ENCODE measurements at regions not wholly inside any gene's neighbourhood (a gene's known extent, or its start where the extent isn't known, plus 50 kb on each side); places are given as distances from the start of the nearest gene placed in this dataset.
"Not testable (repeated sequence)": the region's sequence is repeated elsewhere in the genome, so short reads cannot be mapped to it uniquely, and the experiment has no call there.

DNA sequence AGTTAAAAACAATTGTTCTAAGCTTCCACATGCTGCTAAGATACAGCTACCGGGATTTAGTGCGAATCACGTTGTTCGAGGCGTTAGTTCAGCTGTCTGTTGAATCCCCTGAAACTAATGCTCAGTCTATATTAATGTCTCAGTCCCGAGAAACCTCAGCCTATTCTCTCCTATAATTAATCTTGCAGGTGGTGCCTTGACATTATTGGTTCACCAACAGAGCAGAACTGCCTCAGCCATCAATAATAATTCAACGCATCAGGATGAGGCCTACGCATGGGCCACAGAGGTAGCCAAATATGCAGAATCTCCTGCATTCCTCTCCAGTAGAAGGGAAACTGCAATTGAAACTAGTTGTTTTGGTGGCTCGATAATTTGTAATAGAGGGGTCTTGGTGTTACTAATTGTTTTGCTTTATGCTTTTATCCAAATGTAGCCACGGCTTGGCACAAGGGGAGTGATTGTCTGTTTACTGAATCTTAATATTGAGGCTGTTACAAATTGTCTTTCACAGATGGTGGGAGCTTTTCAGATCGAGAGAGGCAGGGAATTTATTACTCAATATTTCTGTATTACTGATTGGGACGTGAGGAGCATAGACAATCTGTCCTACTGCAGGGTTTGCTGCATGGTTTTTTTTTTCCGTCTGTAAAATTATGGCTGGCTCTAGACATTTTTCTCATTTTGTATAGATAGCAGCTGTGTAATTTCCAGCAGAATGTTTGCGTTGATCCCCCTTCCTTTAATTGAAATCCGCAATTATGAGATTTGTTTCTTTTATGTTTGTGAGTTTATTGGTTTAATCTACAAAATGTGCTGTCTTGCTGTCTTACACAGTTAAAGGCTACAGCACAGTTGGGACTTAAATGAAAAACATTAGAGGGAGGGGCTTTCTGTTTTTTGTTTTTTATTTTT, 1036.5 kb upstream of the NOVA1 start:
- no peak overlapping the region for H3K27ac ChIP-seq

DNA sequence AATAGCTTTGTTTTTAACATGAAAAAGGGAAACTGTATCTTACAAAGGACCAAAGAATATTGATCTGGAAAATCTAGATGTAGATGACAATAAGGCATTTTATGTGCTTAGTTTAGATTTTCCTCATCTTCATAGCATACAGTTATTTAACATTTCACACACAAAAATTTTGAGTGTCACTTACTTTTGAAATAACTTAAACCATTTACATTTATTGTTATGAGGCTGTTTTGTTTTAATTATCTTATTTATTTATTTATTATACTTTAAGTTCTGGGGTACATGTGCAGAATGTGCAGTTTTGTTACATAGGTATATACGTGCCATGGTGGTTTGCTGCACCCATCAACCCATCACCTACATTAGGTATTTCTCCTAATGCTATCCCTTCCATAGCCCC, 1042.9 kb upstream of the NOVA1 start:
- H3K36me3 ChIP-seq; DNase-seq (ENCODE audit: low read depth in 1 of 2, low spot score in 1 of 2); H3K27me3 ChIP-seq; H3K4me1 ChIP-seq (ENCODE audit: low read depth); H3K9me3 ChIP-seq (ENCODE audit: low read depth); H3K4me3 ChIP-seq; H3K27ac ChIP-seq: not testable (repeated sequence)

More for the DNA sequence above, 1036.5 kb upstream of the NOVA1 start:
- no peaks in the 10 kb centered on the region for H3K9me3 ChIP-seq (ENCODE audit: low read depth)
- H3K36me3 ChIP-seq, result no peaks in the 10 kb centered on the region
- no peaks in the 10 kb centered on the region for H3K4me1 ChIP-seq (ENCODE audit: low read depth)
- DNase-seq (ENCODE audit: low read depth in 1 of 2, low spot score in 1 of 2), result no peak
- no peak overlapping the region for H3K4me3 ChIP-seq
- TF ChIP-seq, protein P1, sequence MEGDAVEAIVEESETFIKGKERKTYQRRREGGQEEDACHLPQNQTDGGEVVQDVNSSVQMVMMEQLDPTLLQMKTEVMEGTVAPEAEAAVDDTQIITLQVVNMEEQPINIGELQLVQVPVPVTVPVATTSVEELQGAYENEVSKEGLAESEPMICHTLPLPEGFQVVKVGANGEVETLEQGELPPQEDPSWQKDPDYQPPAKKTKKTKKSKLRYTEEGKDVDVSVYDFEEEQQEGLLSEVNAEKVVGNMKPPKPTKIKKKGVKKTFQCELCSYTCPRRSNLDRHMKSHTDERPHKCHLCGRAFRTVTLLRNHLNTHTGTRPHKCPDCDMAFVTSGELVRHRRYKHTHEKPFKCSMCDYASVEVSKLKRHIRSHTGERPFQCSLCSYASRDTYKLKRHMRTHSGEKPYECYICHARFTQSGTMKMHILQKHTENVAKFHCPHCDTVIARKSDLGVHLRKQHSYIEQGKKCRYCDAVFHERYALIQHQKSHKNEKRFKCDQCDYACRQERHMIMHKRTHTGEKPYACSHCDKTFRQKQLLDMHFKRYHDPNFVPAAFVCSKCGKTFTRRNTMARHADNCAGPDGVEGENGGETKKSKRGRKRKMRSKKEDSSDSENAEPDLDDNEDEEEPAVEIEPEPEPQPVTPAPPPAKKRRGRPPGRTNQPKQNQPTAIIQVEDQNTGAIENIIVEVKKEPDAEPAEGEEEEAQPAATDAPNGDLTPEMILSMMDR (IDR thresholded peaks at IDR 0.05; ENCODE audit: low read depth, low read length), result no peak
- no peaks in the 10 kb centered on the region for H3K27me3 ChIP-seq

DNA sequence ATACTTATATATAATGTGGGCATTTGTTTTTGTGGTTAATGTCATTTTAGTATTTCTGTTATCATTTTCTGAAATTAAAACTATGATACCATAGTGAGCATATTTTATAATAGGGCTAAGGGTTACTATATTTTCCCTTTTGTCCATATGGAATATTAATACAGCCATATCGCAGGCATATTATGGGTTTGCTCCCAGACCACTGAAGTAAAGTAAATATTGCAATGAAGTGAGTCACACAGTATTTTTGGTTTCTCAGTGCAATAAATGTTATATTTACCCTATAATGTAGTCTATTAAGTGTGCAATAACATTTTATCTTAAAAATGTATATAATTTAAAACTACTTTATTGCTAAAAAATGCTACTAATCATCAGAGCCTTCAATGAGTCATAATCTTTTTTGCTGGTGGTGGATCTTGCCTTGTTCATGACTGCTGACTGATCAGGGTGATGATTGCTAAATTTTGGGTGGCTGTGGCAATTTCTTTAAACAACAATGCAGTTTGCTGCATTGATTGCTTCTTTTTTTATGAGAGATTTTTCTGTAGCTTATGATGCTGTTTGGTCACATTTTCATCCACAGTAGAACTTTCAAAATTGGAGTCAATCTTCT, 1044.5 kb upstream of the NOVA1 start:
- Histone ChIP-seq H3K9me3 (ENCODE audit: low read depth) (no peaks in the 10 kb centered on the region), H3K36me3 (no peaks in the 10 kb centered on the region), H3K27me3 (no peaks in the 10 kb centered on the region), H3K27ac (no peak overlapping the region), H3K4me1 (ENCODE audit: low read depth) (no peaks in the 10 kb centered on the region), H3K4me3 (no peak overlapping the region)
- DNase-seq (ENCODE audit: low read depth in 1 of 2, low spot score in 1 of 2), result no peak
- TF ChIP-seq, protein P1 (IDR thresholded peaks at IDR 0.05; ENCODE audit: low read depth, low read length), result no peak

DNA sequence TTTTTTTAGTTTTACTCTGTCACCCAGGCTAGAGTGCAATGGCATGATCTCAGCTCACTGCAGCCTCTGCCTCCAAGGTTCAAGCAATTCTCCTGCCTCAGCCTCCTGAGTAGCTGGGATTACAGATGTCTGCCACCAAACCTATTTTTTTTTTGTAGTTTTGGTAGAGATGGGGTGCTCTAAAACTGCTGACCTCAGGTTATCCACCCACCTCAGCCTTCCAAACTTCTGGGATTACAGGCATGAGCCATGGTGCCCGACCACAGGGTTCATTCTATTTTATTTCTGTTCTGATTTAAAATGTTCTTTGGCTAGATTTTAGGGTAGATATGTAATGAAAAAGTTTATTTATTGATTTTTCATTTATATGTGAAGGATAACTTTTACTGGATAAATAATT, 1062.8 kb upstream of the NOVA1 start:
- Histone ChIP-seq H3K4me1 (ENCODE audit: low read depth) (no peaks in the 10 kb centered on the region), H3K27ac (no peak overlapping the region), H3K36me3 (no peaks in the 10 kb centered on the region), H3K27me3 (no peaks in the 10 kb centered on the region), H3K9me3 (ENCODE audit: low read depth) (no peaks in the 10 kb centered on the region), H3K4me3 (no peak overlapping the region)
- DNase-seq (ENCODE audit: low read depth in 1 of 2, low spot score in 1 of 2), result no peak
- TF ChIP-seq, protein P1 (IDR thresholded peaks at IDR 0.05; ENCODE audit: low read depth, low read length), result no peak

DNA sequence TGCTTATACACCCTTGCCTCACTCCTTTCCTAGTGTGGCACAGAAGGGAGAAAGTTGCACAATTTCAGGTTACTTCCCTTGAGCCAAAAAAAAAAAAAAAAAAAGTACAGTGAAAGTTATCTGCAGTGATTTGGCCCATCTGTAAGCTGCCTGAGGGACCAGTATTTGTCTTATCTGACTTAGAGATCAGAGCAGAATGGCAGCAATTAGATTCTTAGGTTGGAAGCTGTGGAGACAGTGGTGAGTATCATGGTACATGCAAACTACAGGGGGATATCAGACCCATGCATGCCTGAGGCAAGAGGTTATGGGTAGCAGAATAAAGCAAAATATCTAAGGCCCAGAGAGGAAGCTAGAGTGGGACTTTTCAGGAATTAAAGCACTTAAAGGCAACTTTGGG, 1070.7 kb upstream of the NOVA1 start:
- H3K27ac ChIP-seq, result no peak overlapping the region
- no peaks in the 10 kb centered on the region for H3K9me3 ChIP-seq (ENCODE audit: low read depth)
- H3K4me3 ChIP-seq, result no peak overlapping the region
- H3K4me1 ChIP-seq (ENCODE audit: low read depth), result no peaks in the 10 kb centered on the region
- DNase-seq (ENCODE audit: low read depth in 1 of 2, low spot score in 1 of 2), result no peak
- TF ChIP-seq, protein P1 (IDR thresholded peaks at IDR 0.05; ENCODE audit: low read depth, low read length), result no peak
- H3K36me3 ChIP-seq, result no peaks in the 10 kb centered on the region
- no peaks in the 10 kb centered on the region for H3K27me3 ChIP-seq

DNA sequence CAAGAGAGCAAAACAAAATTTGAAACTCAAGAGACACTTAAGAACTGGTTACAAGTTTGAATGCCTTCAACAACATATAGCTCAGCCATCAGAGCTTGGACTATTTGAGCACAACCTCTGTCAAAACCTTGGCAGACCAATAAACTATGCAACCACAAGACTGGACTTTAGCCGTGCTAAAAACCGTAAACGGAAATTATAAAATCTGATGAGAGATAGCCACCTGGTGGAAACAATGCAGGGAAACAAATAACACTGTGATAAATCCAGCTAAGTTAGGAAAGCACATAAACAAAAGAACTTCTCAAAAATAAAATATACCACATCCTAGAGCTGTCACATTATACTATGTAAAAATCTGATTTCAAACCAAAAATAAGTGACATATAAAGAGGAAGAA, 1074.2 kb upstream of the NOVA1 start:
- Histone ChIP-seq H3K9me3 (ENCODE audit: low read depth) (no peaks in the 10 kb centered on the region), H3K27ac (no peak overlapping the region), H3K36me3 (no peaks in the 10 kb centered on the region), H3K4me3 (no peak overlapping the region), H3K27me3 (no peaks in the 10 kb centered on the region), H3K4me1 (ENCODE audit: low read depth) (no peaks in the 10 kb centered on the region)
- TF ChIP-seq, protein P1 (IDR thresholded peaks at IDR 0.05; ENCODE audit: low read depth, low read length), result no peak
- no peak for DNase-seq (ENCODE audit: low read depth in 1 of 2, low spot score in 1 of 2)

DNA sequence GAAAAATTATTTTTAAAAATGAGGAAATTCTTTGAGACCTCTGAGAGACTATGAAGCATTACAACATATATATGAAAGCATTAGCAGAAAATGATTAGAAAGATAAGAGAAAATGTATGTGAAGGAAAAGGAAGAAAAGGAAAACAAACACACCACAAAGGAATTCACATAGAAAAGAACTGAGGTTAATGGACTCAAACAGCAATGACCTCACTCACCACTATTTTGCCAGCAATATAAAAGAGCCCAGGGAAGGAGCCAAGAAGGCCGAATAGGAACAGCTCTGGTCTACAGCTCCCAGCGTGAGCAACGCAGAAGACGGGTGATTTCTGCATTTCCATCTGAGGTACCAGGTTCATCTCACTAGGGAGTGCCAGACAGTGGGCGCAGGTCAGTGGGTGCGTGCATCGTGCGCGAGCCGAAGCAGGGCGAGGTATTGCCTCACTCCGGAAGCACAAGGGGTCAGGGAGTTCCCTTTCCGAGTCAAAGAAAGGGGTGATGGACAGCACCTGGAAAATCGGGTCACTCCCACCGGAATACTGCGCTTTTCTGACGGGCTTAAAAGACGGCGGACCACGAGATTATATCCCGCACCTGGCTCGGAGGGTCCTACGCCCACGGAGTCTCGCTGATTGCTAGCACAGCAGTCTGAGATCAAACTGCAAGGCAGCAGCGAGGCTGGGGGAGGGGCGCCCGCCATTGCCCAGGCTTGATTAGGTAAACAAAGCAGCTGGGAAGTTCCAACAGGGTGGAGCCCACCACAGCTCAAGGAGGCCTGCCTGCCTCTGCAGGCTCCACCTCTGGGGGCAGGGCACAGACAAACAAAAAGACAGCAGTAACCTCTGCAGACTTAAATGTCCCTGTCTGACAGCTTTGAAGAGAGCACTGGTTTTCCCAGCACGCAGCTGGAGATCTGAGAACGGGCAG, 1075.2 kb upstream of the NOVA1 start:
- peak overlapping the region; percentile 9 for H3K4me3 ChIP-seq

More for the DNA sequence above, 1075.2 kb upstream of the NOVA1 start:
- H3K27ac ChIP-seq; H3K9me3 ChIP-seq (ENCODE audit: low read depth); H3K4me1 ChIP-seq (ENCODE audit: low read depth); H3K27me3 ChIP-seq; H3K36me3 ChIP-seq; DNase-seq (ENCODE audit: low read depth in 1 of 2, low spot score in 1 of 2): not testable (repeated sequence)
